Gastroesophageal sphincter (tissue), 3 donors: ENCODE measurements at regions not wholly inside any gene's neighbourhood (a gene's known extent, or its start where the extent isn't known, plus 50 kb on each side); places are given as distances from the start of the nearest gene placed in this dataset.

Source experiments
- POLR2A ChIP-seq, 2 donors: fragments of 450-650 bp; IDR thresholded peaks; one replicate each; pipeline ENCODE4 v1.6.1; 2017; ENCODE audit warnings: antibody characterized with exemption in 2 of 2, mild to moderate bottlenecking in 2 of 2, moderate library complexity in 1 of 2
- POLR2AphosphoS5 ChIP-seq: sonication (generic); formaldehyde crosslinking; IDR thresholded peaks from one replicate; pipeline ENCODE4 v1.6.1; 2017; ENCODE audit warnings: antibody characterized with exemption
- TF ChIP-seq, protein P1 (sequence below), 4 experiments: fragments of 200-600 bp in 2 of 4; fragments of 450-650 bp in 2 of 4; sonication (generic) in 1 of 4; IDR thresholded peaks; one replicate each; pipeline ENCODE4 v1.5.1; 2017 to 2019; ENCODE audit warnings: antibody characterized with exemption in 4 of 4, mild to moderate bottlenecking in 2 of 4, moderate library complexity in 2 of 4

DNA sequence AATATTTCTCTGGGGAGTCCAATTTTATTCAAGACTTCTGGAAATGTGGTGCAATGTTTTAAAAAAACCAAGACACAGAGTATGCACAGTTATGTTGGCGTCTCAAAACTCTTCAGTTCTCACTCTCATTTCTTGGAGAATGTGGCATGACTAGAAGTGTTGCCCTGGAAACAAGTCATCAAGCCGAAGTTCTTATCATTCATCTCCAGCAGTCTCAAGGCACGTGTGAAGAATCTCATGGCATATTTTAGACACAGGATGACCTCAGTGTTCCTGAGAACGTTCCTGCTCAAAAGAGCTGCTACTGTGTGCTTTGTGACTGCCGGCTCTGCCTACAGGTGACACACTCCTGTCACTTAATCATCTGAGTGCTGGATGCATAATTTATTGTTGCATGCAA, 147.4 kb upstream of the IRX4 start:
- TF ChIP-seq, protein P1, sequence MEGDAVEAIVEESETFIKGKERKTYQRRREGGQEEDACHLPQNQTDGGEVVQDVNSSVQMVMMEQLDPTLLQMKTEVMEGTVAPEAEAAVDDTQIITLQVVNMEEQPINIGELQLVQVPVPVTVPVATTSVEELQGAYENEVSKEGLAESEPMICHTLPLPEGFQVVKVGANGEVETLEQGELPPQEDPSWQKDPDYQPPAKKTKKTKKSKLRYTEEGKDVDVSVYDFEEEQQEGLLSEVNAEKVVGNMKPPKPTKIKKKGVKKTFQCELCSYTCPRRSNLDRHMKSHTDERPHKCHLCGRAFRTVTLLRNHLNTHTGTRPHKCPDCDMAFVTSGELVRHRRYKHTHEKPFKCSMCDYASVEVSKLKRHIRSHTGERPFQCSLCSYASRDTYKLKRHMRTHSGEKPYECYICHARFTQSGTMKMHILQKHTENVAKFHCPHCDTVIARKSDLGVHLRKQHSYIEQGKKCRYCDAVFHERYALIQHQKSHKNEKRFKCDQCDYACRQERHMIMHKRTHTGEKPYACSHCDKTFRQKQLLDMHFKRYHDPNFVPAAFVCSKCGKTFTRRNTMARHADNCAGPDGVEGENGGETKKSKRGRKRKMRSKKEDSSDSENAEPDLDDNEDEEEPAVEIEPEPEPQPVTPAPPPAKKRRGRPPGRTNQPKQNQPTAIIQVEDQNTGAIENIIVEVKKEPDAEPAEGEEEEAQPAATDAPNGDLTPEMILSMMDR (IDR thresholded peaks at IDR 0.05): no peak
- TF ChIP-seq POLR2A (IDR thresholded peaks at IDR 0.05): no peak
- no peak for TF ChIP-seq POLR2AphosphoS5
